OCI-LY7 (cell line): ENCODE measurements at regions not wholly inside any gene's neighbourhood (a gene's known extent, or its start where the extent isn't known, plus 50 kb on each side); places are given as distances from the start of the nearest gene placed in this dataset.

ENCODE experiments used
- BruUV-seq: library from RNA; stranded (reverse); fragments of 400-500 nt; replicated peaks from 2 replicates; lab custom pipeline; 2021; lab: Mats Ljungman, UMichigan
- CTCF ChIA-PET: fragments of 300-600 bp; sonication (Branson Sonifier 250); formaldehyde crosslinking; loops from one replicate; lab custom pipeline; 2022; ENCODE audit warnings: antibody characterized with exemption; ENCODE audit not compliant: unreplicated experiment; lab: Charles Lee
- POLR2A ChIA-PET: fragments of 300-600 bp; sonication (Branson Sonifier 250); formaldehyde crosslinking; loops from one replicate; lab custom pipeline; 2022; ENCODE audit warnings: antibody characterized with exemption; lab: Charles Lee
- DNase-seq: peaks from one replicate; pipeline ENCODE4 v3.0.0-alpha.2; 2015; ENCODE audit warnings: low spot score
- H2AFZ ChIP-seq: fragments of 200-600 bp; sonication (generic), shearing (Covaris generic); 2 replicates; pipeline ENCODE4 v1.6.1; 2014; ENCODE audit warnings: mild to moderate bottlenecking, antibody characterized with exemption, low read length, moderate library complexity
- H3K27ac ChIP-seq: fragments of 200-600 bp; sonication (generic); 2 replicates; pipeline ENCODE4 v1.5.1; 2014; ENCODE audit warnings: mixed run types, low read depth, mild to moderate bottlenecking, moderate library complexity, low read length, inconsistent platforms; ENCODE audit not compliant: poor library complexity, severe bottlenecking
- H3K36me3 ChIP-seq: fragments of 200-600 bp; sonication (generic); 2 replicates; pipeline ENCODE4 v1.6.1; 2014; ENCODE audit warnings: mild to moderate bottlenecking, antibody characterized with exemption, low read length, moderate library complexity, mixed read lengths; ENCODE audit not compliant: insufficient read depth
- H3K4me1 ChIP-seq: fragments of 200-600 bp; sonication (generic); 2 replicates; pipeline ENCODE4 v1.5.1; 2014; ENCODE audit warnings: mild to moderate bottlenecking, low read length; ENCODE audit not compliant: insufficient read depth, poor library complexity, severe bottlenecking
- H3K4me2 ChIP-seq: fragments of 200-600 bp; sonication (generic); 2 replicates; pipeline ENCODE4 v1.6.1; 2014; ENCODE audit warnings: mild to moderate bottlenecking, low read length
- H3K4me3 ChIP-seq: fragments of 200-600 bp; sonication (generic); 2 replicates; pipeline ENCODE4 v1.5.1; 2014; ENCODE audit warnings: mild to moderate bottlenecking, low read depth, low read length; ENCODE audit not compliant: poor library complexity, severe bottlenecking
- H3K79me2 ChIP-seq: fragments of 200-600 bp; sonication (generic); 2 replicates; pipeline ENCODE4 v1.6.1; 2016; ENCODE audit warnings: low read depth, mild to moderate bottlenecking, low read length, moderate library complexity, mixed read lengths; ENCODE audit not compliant: insufficient read depth
- H3K9me2 ChIP-seq: fragments of 200-600 bp; sonication (generic); 2 replicates; pipeline ENCODE4 v1.6.1; 2016; ENCODE audit warnings: mild to moderate bottlenecking, low read length, mixed read lengths; ENCODE audit not compliant: insufficient read depth
- H3K9me3 ChIP-seq: fragments of 200-600 bp; sonication (generic); 2 replicates; pipeline ENCODE4 v1.6.1; 2014; ENCODE audit warnings: mild to moderate bottlenecking, mixed run types, low read length, mixed read lengths
- H4K20me1 ChIP-seq: fragments of 200-600 bp; sonication (generic); 2 replicates; pipeline ENCODE4 v1.6.1; 2014; ENCODE audit warnings: mild to moderate bottlenecking, antibody characterized with exemption, low read length, moderate library complexity, mixed read lengths; ENCODE audit not compliant: insufficient read depth
- EZH2phosphoT487 ChIP-seq: fragments of 200-600 bp; sonication (generic); IDR thresholded peaks from 2 replicates; pipeline ENCODE4 v1.6.1; 2018; ENCODE audit warnings: low read depth, borderline replicate concordance, mild to moderate bottlenecking, mixed run types, antibody characterized with exemption, low read length, moderate library complexity, mixed read lengths
- intact Hi-C: fragments of 100-400 bp; cut with micrococcal nuclease; formaldehyde crosslinking; loops from one replicate; pipeline ENCODE4 v1.10.0; 2022; ENCODE audit not compliant: unreplicated experiment
- TF ChIP-seq, protein P1 (sequence below): fragments of 200-600 bp; sonication (generic); conservative IDR thresholded peaks from 2 replicates; pipeline ENCODE4 v1.5.1; 2014; ENCODE audit warnings: mild to moderate bottlenecking, antibody characterized with exemption, low read length, moderate library complexity, mixed read lengths

DNA sequence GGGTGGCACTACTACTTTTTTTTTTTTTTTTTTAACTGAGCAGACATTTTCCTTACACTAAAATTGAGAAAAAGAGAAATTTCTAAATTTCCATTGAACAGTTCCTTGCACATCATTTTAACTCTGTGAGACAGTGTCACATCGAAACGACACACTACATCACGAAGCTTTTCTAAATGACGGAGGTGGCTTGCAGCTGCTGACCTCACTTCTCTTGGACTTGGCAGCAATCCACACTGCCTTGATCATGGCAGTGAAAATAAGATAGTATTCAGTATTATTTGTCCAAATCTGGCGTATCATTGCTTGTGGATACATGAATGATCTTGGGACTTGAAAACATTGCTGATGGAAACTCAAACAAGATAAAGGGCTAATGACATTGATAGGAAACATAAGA is 80.3 kb upstream of the CYYR1 start:
- CTCF ChIA-PET, result no interaction called here
- Histone ChIP-seq H4K20me1 (no peaks in the 10 kb centered on the region), H3K4me1 (no peaks in the 10 kb centered on the region), H2AFZ (no peak overlapping the region), H3K9me2 (no peaks in the 10 kb centered on the region), H3K9me3 (0 out of 2 replicates have a peak, but pooled peaks cover 4% of the 10 kb centered on the region), H3K79me2 (no peaks in the 10 kb centered on the region), H3K4me2 (no peak overlapping the region), H3K36me3 (no peaks in the 10 kb centered on the region), H3K27ac (no peak overlapping the region), H3K4me3 (no peak overlapping the region)
- no peak for TF ChIP-seq EZH2phosphoT487
- TF ChIP-seq, protein P1, sequence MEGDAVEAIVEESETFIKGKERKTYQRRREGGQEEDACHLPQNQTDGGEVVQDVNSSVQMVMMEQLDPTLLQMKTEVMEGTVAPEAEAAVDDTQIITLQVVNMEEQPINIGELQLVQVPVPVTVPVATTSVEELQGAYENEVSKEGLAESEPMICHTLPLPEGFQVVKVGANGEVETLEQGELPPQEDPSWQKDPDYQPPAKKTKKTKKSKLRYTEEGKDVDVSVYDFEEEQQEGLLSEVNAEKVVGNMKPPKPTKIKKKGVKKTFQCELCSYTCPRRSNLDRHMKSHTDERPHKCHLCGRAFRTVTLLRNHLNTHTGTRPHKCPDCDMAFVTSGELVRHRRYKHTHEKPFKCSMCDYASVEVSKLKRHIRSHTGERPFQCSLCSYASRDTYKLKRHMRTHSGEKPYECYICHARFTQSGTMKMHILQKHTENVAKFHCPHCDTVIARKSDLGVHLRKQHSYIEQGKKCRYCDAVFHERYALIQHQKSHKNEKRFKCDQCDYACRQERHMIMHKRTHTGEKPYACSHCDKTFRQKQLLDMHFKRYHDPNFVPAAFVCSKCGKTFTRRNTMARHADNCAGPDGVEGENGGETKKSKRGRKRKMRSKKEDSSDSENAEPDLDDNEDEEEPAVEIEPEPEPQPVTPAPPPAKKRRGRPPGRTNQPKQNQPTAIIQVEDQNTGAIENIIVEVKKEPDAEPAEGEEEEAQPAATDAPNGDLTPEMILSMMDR, result no peak
- no peak for DNase-seq
- POLR2A ChIA-PET, result interaction anchor here (0.7 to 0.8 kb wide), 2 partner anchors 11 to 12 kb away, joined by 3 to 4 read pairs; no protein-coding TSS in a partner anchor
- intact Hi-C loops, result no loop called here
- no TSS peak for BruUV-seq

DNA sequence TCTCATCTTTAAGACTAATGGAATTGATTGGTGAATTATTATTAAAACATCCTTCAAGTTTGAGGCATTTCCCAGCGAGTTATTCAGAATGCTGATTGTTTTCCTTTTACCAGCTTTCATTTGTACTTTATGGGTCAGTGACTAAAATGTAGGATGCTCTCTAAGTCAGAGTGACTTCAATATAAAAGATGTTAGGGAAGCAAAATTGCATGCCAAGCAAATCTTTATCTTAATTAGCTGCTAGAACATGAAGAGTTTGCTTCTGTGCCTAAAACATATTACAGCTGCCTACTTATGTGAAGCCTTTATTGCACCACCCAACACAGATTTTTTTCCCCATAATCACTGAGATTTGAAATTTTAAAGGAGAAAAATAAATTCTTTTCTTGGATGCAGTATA is 79.8 kb upstream of the CYYR1 start:
- H3K4me2 ChIP-seq, result no peak overlapping the region
- no peaks in the 10 kb centered on the region for H3K36me3 ChIP-seq
- no peak overlapping the region for H2AFZ ChIP-seq
- intact Hi-C loops, result no loop called here
- BruUV-seq, result no TSS peak
- 0 out of 2 replicates have a peak, but pooled peaks cover 4% of the 10 kb centered on the region for H3K9me3 ChIP-seq
- no peaks in the 10 kb centered on the region for H3K9me2 ChIP-seq
- H3K27ac ChIP-seq, result no peak overlapping the region
- H4K20me1 ChIP-seq, result no peaks in the 10 kb centered on the region
- TF ChIP-seq, protein P1, result no peak
- no peak for TF ChIP-seq EZH2phosphoT487
- H3K4me1 ChIP-seq, result no peaks in the 10 kb centered on the region
- H3K79me2 ChIP-seq, result no peaks in the 10 kb centered on the region
- no peak for DNase-seq
- ChIA-PET CTCF (no interaction called here), POLR2A (interaction anchor here (0.6 to 0.8 kb wide), 4 partner anchors 10 to 1413 kb away, joined by 3 to 4 read pairs (median 4); no protein-coding TSS in a partner anchor)
- H3K4me3 ChIP-seq, result no peak overlapping the region

DNA sequence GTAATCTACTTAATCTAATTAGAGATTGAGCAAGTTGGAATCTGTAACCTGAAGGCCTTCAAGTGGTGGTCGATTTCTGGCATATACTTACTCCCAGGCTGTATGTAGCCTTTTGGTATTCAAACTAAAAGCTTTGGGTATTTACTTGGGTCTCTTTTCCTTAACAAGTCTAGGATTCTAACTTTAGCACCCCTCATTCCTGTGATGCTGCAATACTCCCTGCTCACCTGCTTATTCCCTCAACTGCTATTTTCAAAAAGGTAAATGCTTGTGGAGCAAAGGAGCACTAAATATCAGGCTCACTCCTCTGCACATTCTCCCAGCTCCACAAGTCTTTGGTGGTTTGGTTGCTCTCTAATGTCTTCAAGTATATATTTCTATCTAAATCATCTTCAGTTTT is 68.0 kb upstream of the CYYR1 start:
- Histone ChIP-seq H3K9me3 (no peaks in the 10 kb centered on the region), H2AFZ (no peak overlapping the region), H3K27ac (no peak overlapping the region), H3K79me2 (no peaks in the 10 kb centered on the region), H3K4me2 (no peak overlapping the region), H3K9me2 (no peaks in the 10 kb centered on the region), H3K36me3 (no peaks in the 10 kb centered on the region), H3K4me3 (no peak overlapping the region), H3K4me1 (no peaks in the 10 kb centered on the region), H4K20me1 (no peaks in the 10 kb centered on the region)
- no peak for DNase-seq
- no TSS peak for BruUV-seq
- ChIA-PET CTCF (no interaction called here), POLR2A (no interaction called here)
- TF ChIP-seq, protein P1, result no peak
- TF ChIP-seq EZH2phosphoT487, result no peak
- intact Hi-C loops, result no loop called here
